Heart left ventricle (tissue), 16 donors: ENCODE measurements at regions not wholly inside any gene's neighbourhood (a gene's known extent, or its start where the extent isn't known, plus 50 kb on each side); places are given as distances from the start of the nearest gene placed in this dataset.

Experiments used
- ATAC-seq, 4 donors: fragments of 200-7000 bp; cut with Tn5 transposase; one replicate each; pipeline ENCODE4 v1.9.1; 2020 to 2022; ENCODE audit warnings: moderate library complexity in 4 of 4, mild to moderate bottlenecking in 3 of 4, moderate number of reproducible peaks in 1 of 4
- DNase-seq, 5 donors: peaks; one replicate each; pipeline ENCODE4 v3.0.0-alpha.2; 2020
- H3K27ac ChIP-seq, 12 donors: fragments of 200-600 bp; sonication (generic) in 4 of 12; one replicate each; pipeline versions ENCODE4 v1.5.0 to v1.8.0; 2016 to 2022; ENCODE audit warnings: mild to moderate bottlenecking in 2 of 12
- H3K27me3 ChIP-seq, 9 donors: fragments of 200-600 bp; sonication (generic) in 2 of 9; one replicate each; pipeline versions ENCODE4 v1.5.1 to v1.8.0; 2016 to 2022; ENCODE audit warnings: mild to moderate bottlenecking in 3 of 9
- H3K36me3 ChIP-seq, 9 donors: fragments of 200-600 bp; sonication (generic) in 2 of 9; one replicate each; pipeline versions ENCODE4 v1.5.0 to v1.8.0; 2018 to 2022; ENCODE audit warnings: mild to moderate bottlenecking in 2 of 9
- H3K4me1 ChIP-seq, 12 donors: fragments of 200-600 bp; sonication (generic) in 4 of 12; one replicate each; pipeline versions ENCODE4 v1.5.0 to v1.8.0; 2016 to 2022; ENCODE audit warnings: mild to moderate bottlenecking in 3 of 12
- H3K4me3 ChIP-seq, 12 donors: fragments of 200-600 bp; sonication (generic) in 4 of 12; one replicate each; pipeline versions ENCODE4 v1.5.0 to v1.8.0; 2017 to 2022; ENCODE audit warnings: mild to moderate bottlenecking in 9 of 12, moderate library complexity in 4 of 12
- H3K9me3 ChIP-seq, 12 donors: fragments of 200-600 bp; sonication (generic) in 4 of 12; one replicate each; pipeline versions ENCODE4 v1.5.0 to v1.8.0; 2016 to 2022; ENCODE audit warnings: mild to moderate bottlenecking in 1 of 12
- CTCF ChIP-seq, 12 donors: fragments of 200-600 bp; sonication (generic) in 4 of 12; IDR thresholded peaks; one replicate each; pipeline versions ENCODE4 v1.5.0 to v1.8.0; 2018 to 2022; ENCODE audit warnings: antibody characterized with exemption in 12 of 12, mild to moderate bottlenecking in 5 of 12
- POLR2A ChIP-seq, 2 donors: fragments of 450-650 bp; IDR thresholded peaks; one replicate each; pipeline ENCODE4 v1.6.1; 2017; ENCODE audit warnings: antibody characterized with exemption in 2 of 2, mild to moderate bottlenecking in 2 of 2, moderate library complexity in 2 of 2
- WGBS, 4 donors: extraction: QIAGEN DNeasy Blood & Tissue Kit in 2 of 4; methylation state at CpG; one replicate each; pipeline versions ENCODE4 v1.1.5 to v1.1.7; 2013 to 2018; 5-methylcytosine and 5-hydroxymethylcytosine counted together
- intact Hi-C, 10 donors: fragments of 100-400 bp; cut with DNase I; formaldehyde crosslinking; loops; one replicate each; pipeline versions ENCODE4 v1.11.1 to v1.14.2; 2022
- donor health status: ischemic (EF 13 %, LVEDD 7.1; RV severe dilation, severe dysfunction).
- donor health status: healthy with polysubstance abuse.
- donor health status: DM: no; HTN: yes; CAD: no.
- donor health status: DM: no; HTN: no; CAD: no.
- donor health status: ischemic (EF 25% LVEDD 6.9; RV normal size, moderate dysfunction).
- donor health status: ischemic (EF 25% LVEDD 5.7; RV mildly dilated, moderate dysfunction).
- donor health status: healthy.
- donor health status: DM: yes; HTN: yes; CAD: no.
- donor health status: ischemic (EF 35%, LVEDD 5.7; RV mildly dilated, moderate dysfunction).
- donor health status: nonischemic (EF 11% LVEDD 7.7; RV severe dilation, severe dysfunction).
- donor health status: DM: yes; HTN: yes; CAD: no.
- donor health status: PGD.
- donor health status: ischemic (EF 29% LVEDD 5.4; RV normal size, mild dysfunction).
- donor health status: nonischemic (EF 23%, LVEDD 6.1; RV moderate dilation, normal function).

- ATAC-seq (no peak), DNase-seq (no peak)
- Histone ChIP-seq H3K4me1 (peaks cover 0 to 5% (median 0%) of the 10 kb centered on the region in 12 donors), H3K27me3 (no peaks in the 10 kb centered on the region), H3K36me3 (peaks cover 0 to 7% (median 4%) of the 10 kb centered on the region in 9 donors), H3K9me3 (no peaks in the 10 kb centered on the region), H3K27ac (no peak overlapping the region), H3K4me3 (no peak overlapping the region)
- WGBS, 4 donors, result 90 to 97% (median 93%) methylated on average over 2 of the region's 2 CpGs
- intact Hi-C loops, result no loop called here
- no peak for TF ChIP-seq POLR2A (IDR thresholded peaks at IDR 0.05)
- TF ChIP-seq CTCF (IDR thresholded peaks at IDR 0.05), result no peak
Observed at GRCh38 chr6:144715344-144715743, 430.2 kb downstream of the UTRN start.

GRCh38 chr6:144718431-144718830 is 433.3 kb downstream of the UTRN start:
- 98 to 99% (median 98%) methylated on average over 2 of the region's 2 CpGs for WGBS, 4 donors
- Histone ChIP-seq H3K27me3 (no peaks in the 10 kb centered on the region), H3K4me3 (no peak overlapping the region), H3K27ac (no peak overlapping the region), H3K4me1 (peaks cover 0 to 5% (median 0%) of the 10 kb centered on the region in 12 donors), H3K36me3 (peaks cover 0 to 11% (median 7%) of the 10 kb centered on the region in 9 donors), H3K9me3 (no peaks in the 10 kb centered on the region)
- TF ChIP-seq CTCF (IDR thresholded peaks at IDR 0.05), result no peak
- no peak for TF ChIP-seq POLR2A (IDR thresholded peaks at IDR 0.05)
- ATAC-seq, result no peak
- intact Hi-C loops, result no loop called here
- no peak for DNase-seq

GRCh38 chr6:144721232-144721631 is 436.1 kb downstream of the UTRN start:
- Histone ChIP-seq H3K4me3 (no peak overlapping the region), H3K4me1 (peaks cover 0 to 5% (median 0%) of the 10 kb centered on the region in 12 donors), H3K27me3 (no peaks in the 10 kb centered on the region), H3K27ac (no peak overlapping the region), H3K9me3 (no peaks in the 10 kb centered on the region), H3K36me3 (peaks cover 0 to 12% (median 7%) of the 10 kb centered on the region in 9 donors)
- DNase-seq, result no peak
- WGBS, 4 donors, result 96 to 100% (median 99%) methylated on average over 3 of the region's 3 CpGs
- no peak for ATAC-seq
- intact Hi-C loops, result no loop called here
- no peak for TF ChIP-seq CTCF (IDR thresholded peaks at IDR 0.05)
- no peak for TF ChIP-seq POLR2A (IDR thresholded peaks at IDR 0.05)

GRCh38 chr6:144722154-144722737 is 437.1 kb downstream of the UTRN start:
- intact Hi-C loops, result no loop called here
- ATAC-seq (no peak), DNase-seq (no peak)
- Histone ChIP-seq H3K4me3 (no peak overlapping the region), H3K4me1 (peaks cover 0 to 4% (median 0%) of the 10 kb centered on the region in 12 donors), H3K36me3 (peaks cover 0 to 12% (median 7%) of the 10 kb centered on the region in 9 donors), H3K27me3 (no peaks in the 10 kb centered on the region), H3K9me3 (no peaks in the 10 kb centered on the region), H3K27ac (no peak overlapping the region)
- 92 to 95% (median 94%) methylated on average over 3 of the region's 3 CpGs for WGBS, 4 donors
- TF ChIP-seq CTCF (IDR thresholded peaks at IDR 0.05), result no peak
- no peak for TF ChIP-seq POLR2A (IDR thresholded peaks at IDR 0.05)
